ENCODE measurements at regions not wholly inside any gene's neighbourhood (a gene's known extent, or its start where the extent isn't known, plus 50 kb on each side); places are given as distances from the start of the nearest gene placed in this dataset.

- TF ChIP-seq POLR2A (IDR thresholded peaks at IDR 0.05; ENCODE audit: low read length): no peak
- TF ChIP-seq GATA1 (IDR thresholded peaks at IDR 0.05; ENCODE audit: low read depth, low read length): no peak
These were observed 319.5 kb upstream of the ACTBL2 start for GRCh38 chr5:57802131-57802530.
